ENCODE measurements at regions not wholly inside any gene's neighbourhood (a gene's known extent, or its start where the extent isn't known, plus 50 kb on each side); places are given as distances from the start of the nearest gene placed in this dataset.

DNA sequence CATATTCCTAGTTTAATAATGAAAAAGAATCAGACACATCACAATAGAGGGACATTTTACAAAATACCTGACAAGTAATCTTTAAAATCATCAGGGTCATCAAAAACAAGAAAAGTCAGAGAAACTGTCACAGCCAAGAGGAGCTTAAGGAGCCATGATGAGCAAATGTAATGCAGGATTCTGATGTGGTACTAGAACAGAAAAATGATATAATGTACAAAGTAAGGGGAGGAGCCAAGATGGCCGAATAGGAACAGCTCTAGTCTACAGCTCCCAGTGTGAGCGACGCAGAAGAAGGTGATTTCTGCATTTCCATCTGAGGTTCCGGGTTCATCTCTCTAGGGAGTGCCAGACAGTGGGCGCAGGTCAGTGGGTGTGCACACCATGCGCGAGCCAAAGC is 198.0 kb upstream of the FAT3 start:
- Mint-ChIP-seq H3K4me1 (no peaks in the 10 kb centered on the region), H3K36me3 (ENCODE audit: low read depth) (no peaks in the 10 kb centered on the region), H3K27ac (no peak overlapping the region), H3K4me3 (no peak overlapping the region), H3K9me3 (peaks cover 6% of the 10 kb centered on the region), H3K27me3 (ENCODE audit: low read depth) (no peaks in the 10 kb centered on the region)
- TF ChIP-seq CTCF (IDR thresholded peaks at IDR 0.05; ENCODE audit: unreplicated experiment in 3 of 3): no peak

- Mint-ChIP-seq H3K36me3 (ENCODE audit: low read depth) (no peaks in the 10 kb centered on the region), H3K4me3 (no peak overlapping the region), H3K9me3 (peaks cover 12% of the 10 kb centered on the region), H3K27ac (no peak overlapping the region), H3K27me3 (ENCODE audit: low read depth) (no peaks in the 10 kb centered on the region), H3K4me1 (no peaks in the 10 kb centered on the region)
- no peak for TF ChIP-seq CTCF (IDR thresholded peaks at IDR 0.05; ENCODE audit: unreplicated experiment in 3 of 3)
Observed at GRCh38 chr11:92024788-92025187, 199.8 kb upstream of the FAT3 start.

DNA sequence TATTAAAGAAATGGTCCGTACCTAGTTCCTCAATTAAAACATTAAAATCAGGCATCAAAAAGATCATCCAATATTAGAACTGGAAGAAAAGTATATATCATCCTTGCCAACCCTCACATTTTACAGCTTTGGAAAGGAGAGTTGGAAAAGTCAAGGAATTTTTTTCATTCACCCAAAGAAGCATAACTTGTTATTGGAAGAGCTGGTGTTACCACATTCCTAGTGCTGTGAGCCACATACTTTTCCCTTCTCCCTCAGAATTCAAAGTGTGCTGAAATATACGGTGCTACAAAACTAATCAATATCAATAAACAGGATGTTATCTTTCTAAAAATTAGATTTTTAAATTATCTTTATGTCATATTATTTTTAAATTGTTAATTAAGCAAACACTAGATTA is 202.1 kb upstream of the FAT3 start:
- no peaks in the 10 kb centered on the region for H3K4me1 Mint-ChIP-seq
- no peak for TF ChIP-seq CTCF (IDR thresholded peaks at IDR 0.05; ENCODE audit: unreplicated experiment in 3 of 3)
- no peak overlapping the region for H3K27ac Mint-ChIP-seq
- peaks cover 25% of the 10 kb centered on the region for H3K9me3 Mint-ChIP-seq
- H3K27me3 Mint-ChIP-seq (ENCODE audit: low read depth): no peaks in the 10 kb centered on the region
- H3K36me3 Mint-ChIP-seq (ENCODE audit: low read depth): no peaks in the 10 kb centered on the region
- no peak overlapping the region for H3K4me3 Mint-ChIP-seq

- Mint-ChIP-seq H3K4me1 (no peaks in the 10 kb centered on the region), H3K9me3 (peaks cover 48% of the 10 kb centered on the region), H3K4me3 (no peak overlapping the region), H3K36me3 (ENCODE audit: low read depth) (no peaks in the 10 kb centered on the region), H3K27me3 (ENCODE audit: low read depth) (no peaks in the 10 kb centered on the region), H3K27ac (no peak overlapping the region)
- no peak for TF ChIP-seq CTCF (IDR thresholded peaks at IDR 0.05; ENCODE audit: unreplicated experiment in 3 of 3)
Observed at GRCh38 chr11:92018332-92018731, 206.3 kb upstream of the FAT3 start.

DNA sequence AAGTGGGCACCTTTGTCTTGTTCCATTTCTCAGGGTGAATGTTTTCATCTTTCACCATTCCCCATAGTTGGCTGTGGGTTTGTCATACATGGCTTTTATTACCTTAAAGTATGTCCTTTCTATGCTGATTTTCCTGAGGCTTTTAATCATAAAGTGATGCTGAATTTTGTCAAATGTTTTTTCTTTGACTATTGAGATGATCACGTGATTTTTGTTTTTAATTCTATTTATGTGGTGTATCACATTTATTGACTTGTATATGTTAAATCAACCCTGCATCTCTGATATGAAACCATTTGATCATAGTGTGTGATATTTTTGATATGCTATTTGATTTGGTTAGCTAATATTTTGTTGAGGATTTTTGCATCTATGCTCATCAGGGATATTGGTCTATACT is 216.4 kb upstream of the FAT3 start:
- no peaks in the 10 kb centered on the region for H3K27me3 Mint-ChIP-seq (ENCODE audit: low read depth)
- H3K27ac Mint-ChIP-seq: no peak overlapping the region
- H3K4me3 Mint-ChIP-seq: no peak overlapping the region
- H3K9me3 Mint-ChIP-seq: peaks cover 22% of the 10 kb centered on the region
- H3K36me3 Mint-ChIP-seq (ENCODE audit: low read depth): no peaks in the 10 kb centered on the region
- no peak for TF ChIP-seq CTCF (IDR thresholded peaks at IDR 0.05; ENCODE audit: unreplicated experiment in 3 of 3)
- no peaks in the 10 kb centered on the region for H3K4me1 Mint-ChIP-seq

GRCh38 chr11:92002568-92002967 is 222.1 kb upstream of the FAT3 start:
- Mint-ChIP-seq H3K27me3 (ENCODE audit: low read depth) (no peaks in the 10 kb centered on the region), H3K4me1 (peaks cover 5% of the 10 kb centered on the region), H3K9me3 (no peaks in the 10 kb centered on the region), H3K4me3 (no peak overlapping the region), H3K27ac (no peak overlapping the region), H3K36me3 (ENCODE audit: low read depth) (no peaks in the 10 kb centered on the region)
- no peak for TF ChIP-seq CTCF (IDR thresholded peaks at IDR 0.05; ENCODE audit: unreplicated experiment in 3 of 3)

Data from nephron (organoid).